Suprapubic skin (tissue), 4 donors: ENCODE measurements at regions not wholly inside any gene's neighbourhood (a gene's known extent, or its start where the extent isn't known, plus 50 kb on each side); places are given as distances from the start of the nearest gene placed in this dataset.

Experiments
- POLR2A ChIP-seq, 2 donors: fragments of 450-650 bp; IDR thresholded peaks; one replicate each; pipeline ENCODE4 v1.6.1; 2017; ENCODE audit warnings: antibody characterized with exemption in 2 of 2, mild to moderate bottlenecking in 2 of 2, moderate library complexity in 2 of 2
- POLR2AphosphoS5 ChIP-seq, 3 donors: sonication (generic); formaldehyde crosslinking; IDR thresholded peaks; one replicate each; pipeline ENCODE4 v1.6.1; 2017; ENCODE audit warnings: antibody characterized with exemption in 3 of 3
- TF ChIP-seq, protein P1 (sequence below), 2 donors: fragments of 200-600 bp in 1 of 2; fragments of 450-650 bp in 1 of 2; sonication (generic) in 1 of 2; IDR thresholded peaks; one replicate each; pipeline ENCODE4 v1.5.1; 2016 to 2019; ENCODE audit warnings: antibody characterized with exemption in 2 of 2, mild to moderate bottlenecking in 1 of 2, moderate library complexity in 1 of 2

DNA sequence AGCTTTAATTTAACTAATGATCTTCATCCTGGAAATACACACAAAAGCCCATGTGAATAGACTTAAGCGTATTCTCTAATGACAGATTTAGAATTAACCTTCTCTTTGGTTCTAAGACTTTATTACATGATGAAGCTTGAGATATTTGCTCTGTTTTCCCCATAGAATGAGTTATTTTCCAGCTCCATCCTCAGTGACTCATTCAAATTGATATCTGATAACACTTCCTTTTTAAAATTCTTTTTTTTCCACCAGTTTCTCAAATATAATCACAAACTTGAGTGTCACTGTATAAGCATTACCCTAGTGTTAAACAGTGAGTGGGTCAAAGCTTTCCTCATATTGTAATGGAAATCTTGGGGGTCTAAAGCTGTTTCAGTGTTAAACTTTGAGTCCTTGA, 535.8 kb downstream of the KCNA4 start:
- no peak for TF ChIP-seq POLR2AphosphoS5 (IDR thresholded peaks at IDR 0.05)
- TF ChIP-seq, protein P1, sequence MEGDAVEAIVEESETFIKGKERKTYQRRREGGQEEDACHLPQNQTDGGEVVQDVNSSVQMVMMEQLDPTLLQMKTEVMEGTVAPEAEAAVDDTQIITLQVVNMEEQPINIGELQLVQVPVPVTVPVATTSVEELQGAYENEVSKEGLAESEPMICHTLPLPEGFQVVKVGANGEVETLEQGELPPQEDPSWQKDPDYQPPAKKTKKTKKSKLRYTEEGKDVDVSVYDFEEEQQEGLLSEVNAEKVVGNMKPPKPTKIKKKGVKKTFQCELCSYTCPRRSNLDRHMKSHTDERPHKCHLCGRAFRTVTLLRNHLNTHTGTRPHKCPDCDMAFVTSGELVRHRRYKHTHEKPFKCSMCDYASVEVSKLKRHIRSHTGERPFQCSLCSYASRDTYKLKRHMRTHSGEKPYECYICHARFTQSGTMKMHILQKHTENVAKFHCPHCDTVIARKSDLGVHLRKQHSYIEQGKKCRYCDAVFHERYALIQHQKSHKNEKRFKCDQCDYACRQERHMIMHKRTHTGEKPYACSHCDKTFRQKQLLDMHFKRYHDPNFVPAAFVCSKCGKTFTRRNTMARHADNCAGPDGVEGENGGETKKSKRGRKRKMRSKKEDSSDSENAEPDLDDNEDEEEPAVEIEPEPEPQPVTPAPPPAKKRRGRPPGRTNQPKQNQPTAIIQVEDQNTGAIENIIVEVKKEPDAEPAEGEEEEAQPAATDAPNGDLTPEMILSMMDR (IDR thresholded peaks at IDR 0.05), result no peak
- no peak for TF ChIP-seq POLR2A (IDR thresholded peaks at IDR 0.05)
